HCT116 (cell line): ENCODE measurements at regions not wholly inside any gene's neighbourhood (a gene's known extent, or its start where the extent isn't known, plus 50 kb on each side); places are given as distances from the start of the nearest gene placed in this dataset.

Source experiments
- ATAC-seq: fragments of 200-7000 bp; cut with Tn5 transposase; 2 replicates; pipeline ENCODE4 v1.9.1; 2020; ENCODE audit warnings: mild to moderate bottlenecking, moderate library complexity
- BruUV-seq: library from RNA; stranded (reverse); fragments of 400-500 nt; replicated peaks from 2 replicates; lab custom pipeline; 2021; lab: Mats Ljungman, UMichigan
- CTCF ChIA-PET: fragments of 300-600 bp; sonication (Branson Sonifier 250); formaldehyde crosslinking; loops from one replicate; lab custom pipeline; 2021; ENCODE audit warnings: antibody characterized with exemption; lab: Charles Lee
- POLR2A ChIA-PET: fragments of 300-600, 350-600 bp; sonication (Branson Sonifier 250); formaldehyde crosslinking; loops from one replicate; lab custom pipeline; 2021; ENCODE audit warnings: antibody characterized with exemption; lab: Charles Lee
- RAD21 ChIA-PET, 2 experiments: fragments of 300-600 bp; sonication (Branson Sonifier 250); formaldehyde crosslinking; loops; one replicate each; lab custom pipeline; 2023; ENCODE audit warnings: low total read pairs in 2 of 2; ENCODE audit not compliant: uncharacterized antibody in 2 of 2, unreplicated experiment in 2 of 2, low non-redundant PET in 1 of 2; lab: Charles Lee
- DNase-seq: peaks from one replicate; pipeline ENCODE4 v3.0.0-alpha.2; 2010; ENCODE audit warnings: low read depth, low spot score
- H2AFZ ChIP-seq: fragments of 200-600 bp; shearing (Covaris generic), sonication (generic); 2 replicates; pipeline ENCODE4 v1.6.1; 2017; ENCODE audit warnings: low read depth, mixed run types, mixed read lengths, antibody characterized with exemption, low read length; ENCODE audit not compliant: poor library complexity, severe bottlenecking
- H3K27ac ChIP-seq: 2 replicates; pipeline ENCODE4 v1.5.1; 2012; ENCODE audit warnings: low read depth, low read length
- H3K27me3 ChIP-seq: fragments of 200-600 bp; sonication (generic); 2 replicates; pipeline ENCODE4 v1.6.1; 2016; ENCODE audit warnings: mixed run types, low read length, mixed read lengths; ENCODE audit not compliant: insufficient read depth
- H3K36me3 ChIP-seq, 2 experiments: fragments of 200-500 bp in 1 of 2; fragments of 200-600 bp in 1 of 2; sonication (Bioruptor generic) in 1 of 2; sonication (generic) in 1 of 2; 2 replicates each; pipeline versions ENCODE4 v1.5.1 to v1.6.1; 2014 to 2016; ENCODE audit warnings: low read length in 2 of 2, inconsistent platforms in 1 of 2, mixed read lengths in 1 of 2, mixed run types in 1 of 2; ENCODE audit not compliant: insufficient read depth in 2 of 2, control insufficient read depth in 1 of 2
- H3K4me1 ChIP-seq, 2 experiments: fragments of 200-600 bp in 1 of 2; sonication (generic) in 1 of 2; 2 replicates each; pipeline versions ENCODE4 v1.5.1 to v1.6.1; 2012 to 2017; ENCODE audit warnings: low read length in 2 of 2, inconsistent platforms in 1 of 2, mild to moderate bottlenecking in 1 of 2, mixed read lengths in 1 of 2, mixed run types in 1 of 2, moderate library complexity in 1 of 2; ENCODE audit not compliant: insufficient read depth in 2 of 2, control insufficient read depth in 1 of 2
- H3K4me2 ChIP-seq: fragments of 200-600 bp; sonication (generic); 2 replicates; pipeline ENCODE4 v1.6.1; 2017; ENCODE audit warnings: mixed run types, low read length, mixed read lengths
- H3K4me3 ChIP-seq, 2 experiments: fragments of 200-600 bp in 1 of 2; sonication (generic) in 1 of 2; replicated peaks in 1 of 2; 2 replicates each; pipeline ENCODE4 v1.5.1; 2011 to 2016; ENCODE audit warnings: low read length in 2 of 2, control low read depth in 1 of 2, low read depth in 1 of 2, mild to moderate bottlenecking in 1 of 2, mixed read lengths in 1 of 2, mixed run types in 1 of 2
- H3K79me2 ChIP-seq: fragments of 200-600 bp; sonication (generic); 2 replicates; pipeline ENCODE4 v1.6.1; 2017; ENCODE audit warnings: mild to moderate bottlenecking, mixed run types, low read length, moderate library complexity, mixed read lengths; ENCODE audit not compliant: insufficient read depth
- H3K9ac ChIP-seq: fragments of 200-600 bp; sonication (generic); 2 replicates; pipeline ENCODE4 v1.6.1; 2016; ENCODE audit warnings: low read length, mixed read lengths
- H3K9me2 ChIP-seq: fragments of 200-600 bp; sonication (generic), shearing (Covaris generic); 2 replicates; pipeline ENCODE4 v1.6.1; 2017; ENCODE audit warnings: mixed run types, mild to moderate bottlenecking, moderate library complexity; ENCODE audit not compliant: insufficient read depth
- H3K9me3 ChIP-seq, 2 experiments: fragments of 200-500 bp in 1 of 2; fragments of 200-600 bp in 1 of 2; sonication (Bioruptor generic) in 1 of 2; sonication (generic) in 1 of 2; 2 replicates each; pipeline ENCODE4 v1.6.1; 2014 to 2017; ENCODE audit warnings: low read length in 2 of 2, mixed read lengths in 2 of 2, inconsistent platforms in 1 of 2, low read depth in 1 of 2, mild to moderate bottlenecking in 1 of 2, mixed run types in 1 of 2, moderate library complexity in 1 of 2; ENCODE audit not compliant: control insufficient read depth in 1 of 2, insufficient read depth in 1 of 2
- H4K20me1 ChIP-seq: fragments of 200-600 bp; sonication (generic), shearing (Covaris generic); 2 replicates; pipeline ENCODE4 v1.6.1; 2017; ENCODE audit warnings: mixed run types, mild to moderate bottlenecking, moderate library complexity; ENCODE audit not compliant: insufficient read depth
- CBX3 ChIP-seq: IDR thresholded peaks from 2 replicates; pipeline ENCODE4 v1.6.1; 2012; ENCODE audit warnings: low read depth
- CEBPB ChIP-seq: IDR thresholded peaks from 2 replicates; pipeline ENCODE4 v1.6.1; 2012; ENCODE audit warnings: low read depth
- EGR1 ChIP-seq: IDR thresholded peaks from 2 replicates; pipeline ENCODE4 v1.6.1; 2012; ENCODE audit warnings: low read depth
- EZH2 ChIP-seq: fragments of 200-600 bp; sonication (generic); IDR thresholded peaks from 2 replicates; pipeline ENCODE4 v1.6.1; 2017; ENCODE audit warnings: antibody characterized with exemption, mixed run types
- EZH2phosphoT487 ChIP-seq: fragments of 200-600 bp; IDR thresholded peaks from 2 replicates; pipeline ENCODE4 v1.6.1; 2018; ENCODE audit warnings: antibody characterized with exemption, borderline replicate concordance
- FOSL1 ChIP-seq: IDR thresholded peaks from 2 replicates; pipeline ENCODE4 v1.6.1; 2012; ENCODE audit warnings: low read depth
- JUND ChIP-seq: IDR thresholded peaks from 2 replicates; pipeline ENCODE4 v1.6.1; 2012
- RAD21 ChIP-seq: IDR thresholded peaks from 2 replicates; pipeline ENCODE4 v1.6.1; 2012; ENCODE audit warnings: low read depth, mild to moderate bottlenecking
- SIN3A ChIP-seq: IDR thresholded peaks from 2 replicates; pipeline ENCODE4 v1.6.1; 2012; ENCODE audit warnings: low read depth
- SP1 ChIP-seq: IDR thresholded peaks from 2 replicates; pipeline ENCODE4 v1.6.1; 2012; ENCODE audit warnings: low read depth
- SRF ChIP-seq: IDR thresholded peaks from 2 replicates; pipeline ENCODE4 v1.6.1; 2012; ENCODE audit warnings: low read depth
- TCF7L2 ChIP-seq: IDR thresholded peaks from 2 replicates; pipeline ENCODE4 v1.7.0; 2011; ENCODE audit warnings: borderline replicate concordance, inconsistent platforms; ENCODE audit not compliant: insufficient read depth, insufficient read length; ENCODE audit errors: extremely low read depth
- YY1 ChIP-seq: IDR thresholded peaks from 2 replicates; pipeline ENCODE4 v1.6.1; 2011; ENCODE audit warnings: low read length, low read depth, moderate library complexity, mild to moderate bottlenecking; ENCODE audit not compliant: insufficient replicate concordance; ENCODE audit errors: extremely low read depth
- ZNF274 ChIP-seq: fragments of 200-500 bp; sonication (Bioruptor generic); IDR thresholded peaks from 2 replicates; pipeline ENCODE4 v1.6.1; 2014; ENCODE audit warnings: mild to moderate bottlenecking, low read depth, low read length, inconsistent platforms
- intact Hi-C: fragments of 100-400 bp; cut with micrococcal nuclease; formaldehyde crosslinking; loops from 2 replicates; pipeline ENCODE4 v1.10.0; 2022
- TF ChIP-seq, protein P1 (sequence below): IDR thresholded peaks from 2 replicates; pipeline ENCODE4 v1.6.1; 2012
- TF ChIP-seq, protein P2 (sequence below): IDR thresholded peaks from 2 replicates; pipeline ENCODE4 v1.6.1; 2011; ENCODE audit warnings: mild to moderate bottlenecking, low read length, moderate library complexity; ENCODE audit not compliant: insufficient replicate concordance; ENCODE audit errors: extremely low read depth
- TF ChIP-seq, protein P3 (sequence below): IDR thresholded peaks from 2 replicates; pipeline ENCODE4 v1.6.1; 2012; ENCODE audit warnings: low read depth
- TF ChIP-seq, protein P4 (sequence below), 3 experiments: fragments of 200-600 bp in 1 of 3; sonication (generic) in 1 of 3; IDR thresholded peaks in 2 of 3; conservative IDR thresholded peaks in 1 of 3; 2 replicates each; pipeline ENCODE4 v1.5.1; 2012 to 2017; ENCODE audit warnings: low read depth in 2 of 3, low read length in 2 of 3, antibody characterized with exemption in 1 of 3, borderline replicate concordance in 1 of 3, control low read depth in 1 of 3, mild to moderate bottlenecking in 1 of 3, mixed read lengths in 1 of 3, mixed run types in 1 of 3, moderate library complexity in 1 of 3; ENCODE audit not compliant: insufficient read depth in 1 of 3

DNA sequence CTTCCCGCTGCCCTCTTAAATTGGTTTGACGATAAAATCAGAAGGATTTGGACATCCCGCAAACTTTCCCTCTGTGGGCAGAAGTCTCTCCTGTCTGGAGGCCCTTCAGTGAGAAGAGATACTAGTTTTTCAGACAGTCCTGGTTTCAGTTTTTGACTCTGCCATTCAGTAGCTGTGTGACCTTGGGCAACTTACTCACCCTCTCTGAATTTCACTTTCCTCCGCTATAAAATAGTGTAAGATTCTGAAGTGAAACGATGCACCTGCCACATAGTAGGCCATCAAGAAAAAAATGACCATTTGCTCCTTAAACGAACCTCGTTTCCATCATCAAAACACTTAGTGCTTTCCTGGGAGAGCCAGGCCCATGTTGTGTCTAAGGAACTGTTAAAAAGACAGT is 97.2 kb downstream of the LINC00237 start:
- TF ChIP-seq SRF = no peak
- TF ChIP-seq CBX3 = no peak
- no peak for TF ChIP-seq FOSL1
- TF ChIP-seq SIN3A = no peak
- TF ChIP-seq YY1 = no peak
- no peak for TF ChIP-seq EZH2phosphoT487
- TF ChIP-seq TCF7L2 = no peak
- no peak for TF ChIP-seq JUND
- TF ChIP-seq, protein P1, sequence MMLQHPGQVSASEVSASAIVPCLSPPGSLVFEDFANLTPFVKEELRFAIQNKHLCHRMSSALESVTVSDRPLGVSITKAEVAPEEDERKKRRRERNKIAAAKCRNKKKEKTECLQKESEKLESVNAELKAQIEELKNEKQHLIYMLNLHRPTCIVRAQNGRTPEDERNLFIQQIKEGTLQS = no peak
- no peak for TF ChIP-seq RAD21
- no peak for TF ChIP-seq ZNF274
- TF ChIP-seq EZH2 = no peak
- TF ChIP-seq SP1 = no peak
- TF ChIP-seq, protein P2, sequence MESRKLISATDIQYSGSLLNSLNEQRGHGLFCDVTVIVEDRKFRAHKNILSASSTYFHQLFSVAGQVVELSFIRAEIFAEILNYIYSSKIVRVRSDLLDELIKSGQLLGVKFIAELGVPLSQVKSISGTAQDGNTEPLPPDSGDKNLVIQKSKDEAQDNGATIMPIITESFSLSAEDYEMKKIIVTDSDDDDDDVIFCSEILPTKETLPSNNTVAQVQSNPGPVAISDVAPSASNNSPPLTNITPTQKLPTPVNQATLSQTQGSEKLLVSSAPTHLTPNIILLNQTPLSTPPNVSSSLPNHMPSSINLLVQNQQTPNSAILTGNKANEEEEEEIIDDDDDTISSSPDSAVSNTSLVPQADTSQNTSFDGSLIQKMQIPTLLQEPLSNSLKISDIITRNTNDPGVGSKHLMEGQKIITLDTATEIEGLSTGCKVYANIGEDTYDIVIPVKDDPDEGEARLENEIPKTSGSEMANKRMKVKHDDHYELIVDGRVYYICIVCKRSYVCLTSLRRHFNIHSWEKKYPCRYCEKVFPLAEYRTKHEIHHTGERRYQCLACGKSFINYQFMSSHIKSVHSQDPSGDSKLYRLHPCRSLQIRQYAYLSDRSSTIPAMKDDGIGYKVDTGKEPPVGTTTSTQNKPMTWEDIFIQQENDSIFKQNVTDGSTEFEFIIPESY = no peak
- TF ChIP-seq, protein P3, sequence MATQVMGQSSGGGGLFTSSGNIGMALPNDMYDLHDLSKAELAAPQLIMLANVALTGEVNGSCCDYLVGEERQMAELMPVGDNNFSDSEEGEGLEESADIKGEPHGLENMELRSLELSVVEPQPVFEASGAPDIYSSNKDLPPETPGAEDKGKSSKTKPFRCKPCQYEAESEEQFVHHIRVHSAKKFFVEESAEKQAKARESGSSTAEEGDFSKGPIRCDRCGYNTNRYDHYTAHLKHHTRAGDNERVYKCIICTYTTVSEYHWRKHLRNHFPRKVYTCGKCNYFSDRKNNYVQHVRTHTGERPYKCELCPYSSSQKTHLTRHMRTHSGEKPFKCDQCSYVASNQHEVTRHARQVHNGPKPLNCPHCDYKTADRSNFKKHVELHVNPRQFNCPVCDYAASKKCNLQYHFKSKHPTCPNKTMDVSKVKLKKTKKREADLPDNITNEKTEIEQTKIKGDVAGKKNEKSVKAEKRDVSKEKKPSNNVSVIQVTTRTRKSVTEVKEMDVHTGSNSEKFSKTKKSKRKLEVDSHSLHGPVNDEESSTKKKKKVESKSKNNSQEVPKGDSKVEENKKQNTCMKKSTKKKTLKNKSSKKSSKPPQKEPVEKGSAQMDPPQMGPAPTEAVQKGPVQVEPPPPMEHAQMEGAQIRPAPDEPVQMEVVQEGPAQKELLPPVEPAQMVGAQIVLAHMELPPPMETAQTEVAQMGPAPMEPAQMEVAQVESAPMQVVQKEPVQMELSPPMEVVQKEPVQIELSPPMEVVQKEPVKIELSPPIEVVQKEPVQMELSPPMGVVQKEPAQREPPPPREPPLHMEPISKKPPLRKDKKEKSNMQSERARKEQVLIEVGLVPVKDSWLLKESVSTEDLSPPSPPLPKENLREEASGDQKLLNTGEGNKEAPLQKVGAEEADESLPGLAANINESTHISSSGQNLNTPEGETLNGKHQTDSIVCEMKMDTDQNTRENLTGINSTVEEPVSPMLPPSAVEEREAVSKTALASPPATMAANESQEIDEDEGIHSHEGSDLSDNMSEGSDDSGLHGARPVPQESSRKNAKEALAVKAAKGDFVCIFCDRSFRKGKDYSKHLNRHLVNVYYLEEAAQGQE = no peak
- TF ChIP-seq, protein P4, sequence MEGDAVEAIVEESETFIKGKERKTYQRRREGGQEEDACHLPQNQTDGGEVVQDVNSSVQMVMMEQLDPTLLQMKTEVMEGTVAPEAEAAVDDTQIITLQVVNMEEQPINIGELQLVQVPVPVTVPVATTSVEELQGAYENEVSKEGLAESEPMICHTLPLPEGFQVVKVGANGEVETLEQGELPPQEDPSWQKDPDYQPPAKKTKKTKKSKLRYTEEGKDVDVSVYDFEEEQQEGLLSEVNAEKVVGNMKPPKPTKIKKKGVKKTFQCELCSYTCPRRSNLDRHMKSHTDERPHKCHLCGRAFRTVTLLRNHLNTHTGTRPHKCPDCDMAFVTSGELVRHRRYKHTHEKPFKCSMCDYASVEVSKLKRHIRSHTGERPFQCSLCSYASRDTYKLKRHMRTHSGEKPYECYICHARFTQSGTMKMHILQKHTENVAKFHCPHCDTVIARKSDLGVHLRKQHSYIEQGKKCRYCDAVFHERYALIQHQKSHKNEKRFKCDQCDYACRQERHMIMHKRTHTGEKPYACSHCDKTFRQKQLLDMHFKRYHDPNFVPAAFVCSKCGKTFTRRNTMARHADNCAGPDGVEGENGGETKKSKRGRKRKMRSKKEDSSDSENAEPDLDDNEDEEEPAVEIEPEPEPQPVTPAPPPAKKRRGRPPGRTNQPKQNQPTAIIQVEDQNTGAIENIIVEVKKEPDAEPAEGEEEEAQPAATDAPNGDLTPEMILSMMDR (IDR thresholded peaks at IDR 0.05 in 2 of 3, conservative IDR thresholded peaks at IDR 0.05 in 1 of 3; ENCODE audit: borderline replicate concordance in 1 of 3, insufficient read depth in 1 of 3, low read depth in 2 of 3, low read length in 2 of 3) = no peak
- no peak for TF ChIP-seq EGR1
- TF ChIP-seq CEBPB = no peak
- TF ChIP-seq, all 23 proteins: peak for 0
- BruUV-seq = no TSS peak
- no peaks in the 10 kb centered on the region for H4K20me1 ChIP-seq
- CTCF ChIA-PET = no interaction called here
- no peak for ATAC-seq
- no peaks in the 10 kb centered on the region for H3K36me3 ChIP-seq
- RAD21 ChIA-PET = no interaction called here
- no peak for DNase-seq
- H2AFZ ChIP-seq = no peak overlapping the region
- H3K27ac ChIP-seq = no peak overlapping the region
- no peak overlapping the region for H3K9ac ChIP-seq
- no peak overlapping the region for H3K4me2 ChIP-seq
- no peaks in the 10 kb centered on the region for H3K79me2 ChIP-seq
- no peaks in the 10 kb centered on the region for H3K9me2 ChIP-seq
- H3K9me3 ChIP-seq = no peaks in the 10 kb centered on the region
- peaks cover 0 to 5% of the 10 kb centered on the region in 2 experiments; a peak in 2 of 4 replicates for H3K4me1 ChIP-seq
- H3K4me3 ChIP-seq = no peak overlapping the region
- intact Hi-C loops = no loop called here
- peaks cover 12% of the 10 kb centered on the region; the same call in 1 of the 2 replicates for H3K27me3 ChIP-seq
- POLR2A ChIA-PET = no interaction called here
